Large intestine (tissue), 3 donors: ENCODE measurements at regions not wholly inside any gene's neighbourhood (a gene's known extent, or its start where the extent isn't known, plus 50 kb on each side); places are given as distances from the start of the nearest gene placed in this dataset.
"Not testable (repeated sequence)": the region's sequence is repeated elsewhere in the genome, so short reads cannot be mapped to it uniquely, and the experiment has no call there.

Experiments used
- DNase-seq, 2 donors: peaks; one replicate each; pipeline versions ENCODE4 v3.0.0 to v3.0.0-alpha.2; 2013
- H3K27ac ChIP-seq: one replicate; pipeline ENCODE4 v1.5.1; 2013; ENCODE audit warnings: low read length
- H3K27me3 ChIP-seq: 2 replicates; pipeline ENCODE4 v1.6.1; 2013; ENCODE audit warnings: low read length; ENCODE audit not compliant: control insufficient read depth, insufficient read depth
- H3K36me3 ChIP-seq: 2 replicates; pipeline ENCODE4 v1.6.1; 2013; ENCODE audit warnings: low read length; ENCODE audit not compliant: control insufficient read depth, insufficient read depth
- H3K4me1 ChIP-seq: one replicate; pipeline ENCODE4 v1.6.1; 2013; ENCODE audit warnings: low read length; ENCODE audit not compliant: control insufficient read depth, insufficient read depth
- H3K4me3 ChIP-seq: one replicate; pipeline ENCODE4 v1.5.1; 2013; ENCODE audit warnings: low read length
- H3K9me3 ChIP-seq: one replicate; pipeline ENCODE4 v1.6.1; 2013; ENCODE audit warnings: mild to moderate bottlenecking, low read depth, low read length, moderate library complexity; ENCODE audit not compliant: control insufficient read depth
- whole genome bisulfite sequencing: methylation state at CpG from one replicate; pipeline ENCODE4 v1.1.5; 2013; ENCODE audit warnings: low lambda C conversion rate; ENCODE audit not compliant: insufficient coverage; 5-methylcytosine and 5-hydroxymethylcytosine counted together

DNA sequence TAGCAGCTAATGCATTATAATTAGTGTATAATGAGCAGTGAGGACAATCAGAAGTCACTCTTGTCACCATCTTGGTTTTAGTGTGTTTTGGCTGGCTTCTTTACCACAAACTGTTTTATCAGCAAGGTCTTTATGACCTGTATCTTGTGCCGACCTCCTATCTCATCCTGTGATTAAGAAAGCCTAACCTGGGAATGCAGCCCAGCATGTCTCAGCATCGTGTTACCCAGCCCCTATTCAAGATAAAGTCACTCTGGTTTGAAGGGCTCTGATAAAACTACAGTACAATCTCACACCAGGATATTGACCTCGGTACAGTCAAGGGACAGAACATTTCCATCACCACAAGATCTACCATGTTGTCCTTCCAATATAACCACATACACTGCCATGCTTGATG is 604.7 kb upstream of the AMELY start:
- Histone ChIP-seq H3K4me1 (no peaks in the 10 kb centered on the region), H3K27me3 (no peaks in the 10 kb centered on the region), H3K36me3 (no peaks in the 10 kb centered on the region), H3K27ac (no peak overlapping the region), H3K9me3 (no peaks in the 10 kb centered on the region), H3K4me3 (no peak overlapping the region)
- DNase-seq, result no peak
- WGBS, result no CpG with 5 or more reads among the region's 3 CpGs

DNA sequence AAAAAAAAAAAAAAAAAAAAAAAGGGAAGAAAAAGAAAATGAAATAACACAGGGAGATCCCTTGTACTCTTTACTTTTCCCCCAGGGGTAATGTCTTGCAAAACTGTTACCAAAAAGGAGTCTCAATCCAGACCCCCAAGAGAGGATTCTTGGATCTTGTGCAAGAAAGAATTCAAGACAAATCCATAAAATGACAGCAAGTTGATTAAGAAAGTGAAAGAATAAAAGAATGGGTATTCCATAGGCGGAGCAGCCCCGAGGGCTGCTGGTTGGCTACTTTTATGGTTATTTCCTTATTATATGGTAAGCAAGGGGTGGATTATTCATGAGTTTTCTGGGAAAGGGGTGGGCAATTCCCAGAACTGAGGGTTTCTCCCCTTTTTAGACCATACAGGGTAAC is 604.3 kb upstream of the AMELY start:
- WGBS, result no CpG with 5 or more reads among the region's 2 CpGs
- no peaks in the 10 kb centered on the region for H3K9me3 ChIP-seq
- H3K4me3 ChIP-seq, result no peak overlapping the region
- H3K27ac ChIP-seq, result no peak overlapping the region
- H3K36me3 ChIP-seq, result no peaks in the 10 kb centered on the region
- no peaks in the 10 kb centered on the region for H3K4me1 ChIP-seq
- H3K27me3 ChIP-seq, result no peaks in the 10 kb centered on the region
- no peak for DNase-seq

DNA sequence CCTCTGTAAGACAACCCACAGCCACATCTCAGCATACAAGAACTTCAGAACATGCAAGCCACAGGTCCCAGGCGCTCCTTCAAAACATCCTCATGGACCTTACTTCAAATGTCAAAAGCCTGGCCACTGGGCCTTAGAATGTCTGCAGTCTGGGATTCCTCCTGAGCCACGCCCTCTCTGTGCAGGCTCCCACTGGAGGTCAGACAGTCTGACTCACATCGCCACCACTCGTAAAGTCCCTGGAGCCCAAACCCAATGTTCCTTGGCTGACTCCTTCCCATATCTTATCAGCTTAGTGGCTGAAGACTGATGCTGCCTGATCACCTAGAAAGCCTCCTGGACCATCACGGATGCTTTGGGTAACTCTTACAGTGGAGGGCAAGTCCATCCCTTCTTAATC is 591.3 kb upstream of the AMELY start:
- Histone ChIP-seq H3K27ac (no peak overlapping the region), H3K27me3 (no peaks in the 10 kb centered on the region), H3K36me3 (no peaks in the 10 kb centered on the region), H3K4me3 (no peak overlapping the region), H3K4me1 (no peaks in the 10 kb centered on the region), H3K9me3 (no peaks in the 10 kb centered on the region)
- DNase-seq, result no peak
- WGBS, result no CpG with 5 or more reads among the region's 5 CpGs

DNA sequence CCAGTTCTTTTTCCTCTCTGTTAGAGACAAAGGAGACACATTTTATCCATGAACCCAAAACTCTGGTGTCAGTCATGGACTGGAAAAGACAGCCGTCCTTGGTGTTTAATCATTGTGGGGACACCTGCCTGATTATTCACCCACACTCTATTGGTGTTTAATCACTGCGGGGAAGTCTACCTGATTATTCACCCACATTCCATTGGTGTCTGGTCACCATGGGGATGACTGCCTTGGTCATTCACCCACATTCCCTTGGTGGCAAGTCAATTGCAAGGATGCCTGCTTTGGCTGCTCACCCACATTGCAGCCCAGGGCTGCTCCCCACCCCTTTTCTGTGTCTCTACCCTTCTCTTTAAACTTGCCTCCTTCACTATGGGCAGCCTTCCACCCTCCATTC is 589.7 kb upstream of the AMELY start:
- no CpG with 5 or more reads among the region's 2 CpGs for WGBS
- no peaks in the 10 kb centered on the region for H3K9me3 ChIP-seq
- no peak overlapping the region for H3K27ac ChIP-seq
- no peaks in the 10 kb centered on the region for H3K27me3 ChIP-seq
- H3K4me1 ChIP-seq, result no peaks in the 10 kb centered on the region
- H3K36me3 ChIP-seq, result no peaks in the 10 kb centered on the region
- no peak for DNase-seq
- H3K4me3 ChIP-seq, result no peak overlapping the region

DNA sequence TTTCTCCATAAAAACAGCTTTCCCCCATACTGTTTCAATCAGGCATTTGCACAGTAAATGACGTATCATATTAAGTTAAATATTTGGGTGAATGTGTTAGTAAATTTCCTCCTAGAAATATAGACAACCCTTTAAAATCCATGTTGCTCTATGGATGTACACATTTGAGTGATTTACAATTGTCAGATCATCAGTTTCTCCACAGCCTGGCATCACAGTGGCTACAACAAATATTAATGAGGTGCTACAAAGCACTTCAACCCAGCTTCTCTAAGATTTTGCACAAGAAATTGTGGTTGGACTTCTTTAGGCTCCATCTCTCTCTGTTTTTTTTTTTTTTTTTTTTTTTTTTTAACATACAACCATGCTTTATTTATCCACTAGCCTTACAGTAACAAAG is 584.4 kb upstream of the AMELY start:
- Histone ChIP-seq H3K4me1 (no peaks in the 10 kb centered on the region), H3K9me3 (no peaks in the 10 kb centered on the region), H3K27me3 (no peaks in the 10 kb centered on the region), H3K27ac (no peak overlapping the region), H3K4me3 (no peak overlapping the region), H3K36me3 (no peaks in the 10 kb centered on the region)
- DNase-seq, result no peak
- no CpG with 5 or more reads among the region's 1 CpG for WGBS

DNA sequence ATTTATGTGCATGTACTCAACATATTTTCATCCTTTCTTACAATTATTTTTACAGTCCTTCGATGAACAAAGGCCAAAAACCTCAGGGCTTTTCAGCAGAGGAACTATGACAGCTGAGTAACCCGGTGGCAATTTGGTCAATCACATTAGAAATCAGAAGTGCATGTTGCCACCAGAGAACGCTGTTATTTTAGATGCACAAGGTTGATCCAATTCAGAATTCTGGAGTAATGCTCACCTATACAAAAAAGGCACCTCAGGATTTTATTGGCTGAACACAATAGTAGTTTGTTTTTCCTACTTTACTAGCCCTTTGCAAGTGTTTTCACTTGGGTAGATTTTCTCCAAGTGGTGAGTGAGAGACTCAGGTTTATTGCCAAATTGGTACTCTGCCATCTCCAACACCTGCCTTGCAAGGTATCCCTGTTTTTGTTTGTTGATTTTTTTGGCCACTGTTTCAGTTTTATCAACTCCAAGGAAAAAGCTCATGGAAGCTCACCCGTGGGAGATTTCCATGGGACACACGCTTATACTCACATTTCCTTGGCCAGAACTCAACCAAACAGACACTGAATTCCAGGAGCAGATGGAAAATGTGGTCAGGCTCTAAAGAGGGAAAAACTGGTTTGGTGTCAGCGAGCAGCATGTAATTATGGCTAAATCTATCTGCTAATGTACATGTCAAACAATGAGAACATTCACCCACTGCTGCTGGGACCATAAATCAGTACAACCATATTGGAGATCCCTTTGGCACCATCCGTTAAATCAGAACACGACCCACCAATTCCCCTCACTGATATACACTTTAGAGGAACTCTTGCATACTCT is 573.1 kb upstream of the AMELY start:
- not testable (repeated sequence) for H3K4me1 ChIP-seq, H3K36me3 ChIP-seq, H3K27ac ChIP-seq, H3K27me3 ChIP-seq, H3K9me3 ChIP-seq, DNase-seq, H3K4me3 ChIP-seq
- no CpG with 5 or more reads among the region's 8 CpGs for WGBS

DNA sequence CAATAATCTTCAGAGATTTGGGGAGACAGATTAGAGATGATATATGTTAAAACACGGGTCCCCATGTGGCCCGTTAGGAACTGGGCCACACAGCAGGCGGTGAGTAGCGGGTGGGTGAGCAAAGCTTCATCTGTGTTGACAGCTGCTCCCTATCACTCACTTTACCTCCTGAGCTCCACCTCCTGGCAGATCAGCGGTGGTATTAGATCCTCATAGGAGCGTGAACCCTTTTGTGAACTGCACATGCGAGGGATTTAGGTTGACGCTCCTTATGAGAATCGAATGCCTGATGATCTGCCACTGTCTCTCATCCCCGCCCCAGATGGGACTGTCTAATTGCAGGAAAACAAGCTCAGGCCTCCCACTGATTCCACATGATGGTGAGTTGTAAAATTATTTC is 560.4 kb upstream of the AMELY start:
- Histone ChIP-seq H3K27me3 (no peaks in the 10 kb centered on the region), H3K36me3 (no peaks in the 10 kb centered on the region), H3K4me1 (no peaks in the 10 kb centered on the region), H3K9me3 (no peaks in the 10 kb centered on the region), H3K4me3 (no peak overlapping the region), H3K27ac (no peak overlapping the region)
- DNase-seq, result no peak
- no CpG with 5 or more reads among the region's 10 CpGs for WGBS

DNA sequence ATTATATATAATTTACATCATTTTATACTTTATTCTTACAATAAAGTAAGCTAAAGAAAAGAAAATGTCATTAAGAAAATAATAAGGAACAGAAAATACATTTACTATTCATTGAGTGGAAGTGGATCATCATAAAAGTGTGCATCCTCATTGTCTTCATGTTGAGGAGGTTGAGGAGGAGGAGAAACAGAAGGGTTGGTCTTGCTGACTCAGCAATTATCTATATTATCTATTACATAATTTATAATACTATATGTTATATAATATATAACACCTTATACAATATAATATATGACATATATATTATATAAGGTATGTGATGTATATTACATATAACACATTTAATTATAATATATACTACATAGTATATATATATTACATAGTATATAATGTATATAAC is 558.5 kb upstream of the AMELY start:
- H3K4me3 ChIP-seq, result no peak overlapping the region
- no peaks in the 10 kb centered on the region for H3K9me3 ChIP-seq
- H3K27ac ChIP-seq, result no peak overlapping the region
- no peaks in the 10 kb centered on the region for H3K27me3 ChIP-seq
- DNase-seq, result no peak
- no peaks in the 10 kb centered on the region for H3K4me1 ChIP-seq
- no peaks in the 10 kb centered on the region for H3K36me3 ChIP-seq

DNA sequence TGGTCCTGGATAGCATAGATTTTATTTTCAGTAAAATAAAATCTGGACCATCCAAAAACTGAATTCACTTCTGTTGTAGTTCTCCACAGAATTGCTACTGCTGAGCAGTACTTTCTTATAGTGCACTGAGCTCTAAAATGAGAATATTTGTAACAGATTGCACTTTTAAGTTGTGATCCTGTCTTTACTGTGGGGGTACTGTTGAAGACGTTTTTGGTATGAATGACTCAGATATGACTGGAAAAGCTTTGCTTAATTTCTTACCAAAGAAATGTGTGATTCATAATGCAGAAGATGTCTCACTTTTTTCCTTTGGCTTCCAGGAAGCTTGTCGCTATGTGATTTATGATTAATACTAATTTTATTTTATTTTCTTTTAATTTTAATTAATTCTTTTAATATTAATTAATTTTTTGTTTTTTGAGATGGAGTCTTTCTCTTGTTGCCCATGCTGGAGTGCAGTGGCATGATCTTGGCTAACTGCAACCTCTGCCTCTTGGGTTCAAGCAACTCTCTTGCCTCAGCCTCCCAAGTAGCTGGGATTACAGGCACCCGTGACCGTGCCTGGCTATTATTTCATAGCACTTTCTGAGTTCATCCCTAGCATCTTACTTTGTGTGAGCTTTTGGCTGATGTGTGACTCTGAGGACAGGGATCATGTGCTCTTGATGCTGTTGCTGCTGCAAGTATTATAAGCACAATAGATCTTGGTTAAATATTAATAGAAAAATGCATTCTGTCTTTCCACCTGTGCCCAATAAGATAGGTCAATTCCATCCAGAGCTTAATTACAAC is 557.6 kb upstream of the AMELY start:
- Histone ChIP-seq H3K27ac (no peak overlapping the region), H3K9me3 (no peaks in the 10 kb centered on the region), H3K36me3 (no peaks in the 10 kb centered on the region), H3K4me1 (no peaks in the 10 kb centered on the region), H3K4me3 (no peak overlapping the region), H3K27me3 (no peaks in the 10 kb centered on the region)
- WGBS, result no CpG with 5 or more reads among the region's 4 CpGs
- no peak for DNase-seq

DNA sequence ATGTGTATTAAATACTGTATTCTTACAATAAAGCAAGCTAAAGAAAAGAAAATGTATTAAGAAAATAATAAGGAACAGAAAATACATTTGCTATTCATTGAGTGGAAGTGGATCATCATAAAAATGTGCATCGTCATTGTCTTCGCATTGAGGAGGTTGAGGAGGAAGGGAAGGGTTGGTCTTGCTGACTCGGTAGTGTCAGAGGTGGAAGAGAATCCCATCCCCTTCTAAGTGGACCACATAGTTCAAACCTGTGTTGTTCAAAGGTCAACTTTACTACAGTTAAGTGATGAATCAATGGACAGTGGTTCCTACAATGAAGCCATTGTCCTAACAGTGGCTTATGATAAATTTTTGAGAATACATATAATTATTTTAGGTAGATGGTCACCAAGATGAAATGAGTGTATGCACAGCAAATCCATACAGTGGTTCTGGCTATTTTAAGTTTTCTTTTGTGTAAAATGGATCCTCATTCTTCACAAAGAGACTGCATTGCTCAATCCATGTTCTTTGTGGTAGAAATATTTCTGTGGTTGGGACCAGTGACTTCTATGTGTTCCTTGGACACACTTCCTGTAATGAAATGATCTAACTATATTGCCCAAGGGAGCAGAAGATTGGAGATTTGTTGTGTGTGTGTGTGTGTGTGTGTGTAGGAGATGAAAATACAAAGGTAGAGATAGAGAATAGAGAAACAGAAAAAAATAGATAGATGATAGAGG is 556.4 kb upstream of the AMELY start:
- H3K27me3 ChIP-seq, result no peaks in the 10 kb centered on the region
- no peaks in the 10 kb centered on the region for H3K4me1 ChIP-seq
- H3K27ac ChIP-seq, result no peak overlapping the region
- no peak overlapping the region for H3K4me3 ChIP-seq
- no peaks in the 10 kb centered on the region for H3K36me3 ChIP-seq
- WGBS, result no CpG with 5 or more reads among the region's 3 CpGs
- no peaks in the 10 kb centered on the region for H3K9me3 ChIP-seq
- DNase-seq, result no peak
